GM21526 (cell line): ENCODE measurements at regions not wholly inside any gene's neighbourhood (a gene's known extent, or its start where the extent isn't known, plus 50 kb on each side); places are given as distances from the start of the nearest gene placed in this dataset.

ENCODE experiments used
- ATAC-seq: cut with Tn5 transposase; IDR thresholded peaks from one replicate; pipeline ENCODE4 v1.9.1; 2021; ENCODE audit warnings: moderate library complexity; ENCODE audit not compliant: unreplicated experiment, low FRiP score

DNA sequence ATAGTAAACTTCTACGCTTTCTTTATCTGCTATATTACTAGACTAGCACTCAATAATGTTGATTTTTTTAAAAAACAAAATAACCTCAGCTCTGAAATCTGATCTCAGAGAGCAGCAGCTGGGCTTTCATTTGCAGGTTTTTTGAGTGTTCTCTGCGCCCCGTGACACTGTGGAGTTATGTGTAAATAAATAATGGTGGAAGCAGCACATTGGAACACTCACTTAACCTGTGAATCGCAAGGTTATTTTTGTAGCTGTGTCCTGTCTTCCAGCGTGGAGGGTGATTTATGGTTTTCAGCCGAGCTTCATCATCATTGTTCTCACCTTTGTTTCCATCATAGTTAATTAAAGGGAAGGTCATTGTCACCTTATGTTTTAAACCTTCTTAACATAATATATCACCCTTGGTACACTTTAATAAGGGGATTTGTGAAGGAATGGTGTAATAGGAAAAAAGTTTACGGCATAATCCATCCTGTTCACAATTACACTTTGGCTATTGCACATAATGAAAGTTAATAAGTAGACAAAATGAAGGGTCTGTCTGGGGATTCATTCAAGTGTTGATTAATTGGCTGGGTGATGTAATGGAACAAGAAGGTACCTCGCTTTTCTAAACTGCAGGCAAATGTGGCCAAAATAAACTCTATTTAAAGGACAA, 493.3 kb upstream of the ADAMTS16 start:
- no peak for ATAC-seq

DNA sequence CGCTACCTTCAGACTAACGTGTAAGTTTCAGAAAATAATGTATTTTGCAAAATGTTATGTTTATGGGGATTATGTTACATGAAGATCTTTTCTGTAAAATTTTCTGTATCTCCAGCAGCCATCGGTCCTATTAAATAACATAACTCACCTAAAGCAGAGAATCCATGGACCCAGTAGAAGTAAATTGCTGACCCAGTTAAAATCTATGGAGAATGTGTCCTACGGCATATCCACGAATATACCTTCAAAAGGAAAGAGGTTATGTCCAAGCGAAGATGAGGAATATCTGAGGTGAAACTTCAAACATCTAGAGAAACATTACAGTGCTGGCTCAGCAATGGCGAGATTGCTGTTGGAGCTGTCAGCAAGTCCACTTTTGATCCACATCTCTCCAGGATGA, 492.2 kb upstream of the ADAMTS16 start:
- no peak for ATAC-seq

DNA sequence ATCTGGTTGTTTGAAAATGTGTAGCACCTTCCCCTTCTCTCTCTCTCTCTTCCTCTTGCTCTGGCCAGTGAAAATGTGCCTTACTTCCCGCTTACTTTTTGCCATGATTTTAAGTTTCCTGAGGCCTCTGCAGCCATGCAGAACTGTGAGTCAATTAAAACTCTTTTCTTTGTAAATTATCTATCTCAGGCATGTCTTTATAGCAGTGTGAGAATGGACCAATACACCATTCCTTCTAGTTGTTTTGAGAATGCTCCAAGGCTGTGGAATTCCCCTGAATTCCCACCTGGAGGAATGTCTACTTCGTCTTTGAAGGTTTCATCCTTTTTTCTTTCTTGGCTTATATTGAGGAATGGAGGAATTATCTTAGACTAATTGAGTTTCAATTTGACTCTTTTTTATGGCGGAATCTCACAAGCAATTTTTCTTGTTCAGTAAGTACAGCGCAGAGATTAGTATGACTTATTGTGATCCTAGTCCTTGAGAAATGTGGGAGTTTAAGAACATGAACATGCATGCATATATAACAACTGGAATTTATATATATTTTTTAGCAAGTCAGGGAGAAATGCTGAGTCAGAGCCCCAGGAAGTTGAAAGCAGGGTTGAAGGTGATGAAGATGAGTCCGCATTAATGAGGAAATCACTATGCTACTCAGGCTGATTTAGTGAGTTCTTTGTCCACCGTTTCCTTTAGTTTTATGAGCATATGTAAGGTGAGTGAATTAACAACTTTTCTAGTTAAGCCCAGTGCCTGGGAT, 488.1 kb upstream of the ADAMTS16 start:
- ATAC-seq = no peak

DNA sequence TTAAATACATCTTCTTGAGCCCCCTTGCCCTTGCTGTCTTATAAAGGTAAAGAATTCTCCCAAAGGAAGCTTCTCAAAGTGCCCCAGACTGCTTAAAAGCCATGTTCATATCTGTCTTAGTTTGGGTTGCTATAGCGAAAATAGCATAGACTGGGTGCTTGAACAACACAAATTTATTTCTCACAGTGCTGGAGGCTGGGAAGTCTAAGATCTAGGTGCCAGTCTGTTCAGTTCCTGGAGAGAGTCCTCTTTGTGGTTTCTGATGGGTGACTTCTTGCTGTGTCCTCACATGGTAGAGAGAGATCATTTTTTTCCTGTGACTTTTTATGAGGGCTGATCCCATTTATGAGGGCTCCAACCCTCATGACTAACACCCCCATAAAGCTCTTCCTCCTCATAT, 486.7 kb upstream of the ADAMTS16 start:
- ATAC-seq = no peak

DNA sequence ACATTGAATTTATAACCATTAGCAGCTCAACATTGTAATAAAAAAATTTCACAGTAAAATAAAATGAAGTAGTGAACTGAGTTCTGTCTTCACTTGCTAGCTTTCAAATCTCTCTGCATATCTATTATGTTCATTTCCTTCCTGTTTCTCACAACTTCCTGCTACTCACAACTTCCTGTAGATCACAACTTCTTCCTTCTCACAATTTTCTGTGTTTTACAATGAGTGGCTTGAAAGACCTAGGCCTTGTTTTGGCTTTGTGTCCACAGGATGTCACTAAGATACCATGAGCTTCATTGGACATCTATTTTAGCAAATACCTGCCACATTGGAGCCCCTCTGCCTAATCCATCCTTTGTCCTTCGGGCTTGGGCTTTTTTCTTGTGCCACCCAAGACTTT, 480.3 kb upstream of the ADAMTS16 start:
- no peak for ATAC-seq

DNA sequence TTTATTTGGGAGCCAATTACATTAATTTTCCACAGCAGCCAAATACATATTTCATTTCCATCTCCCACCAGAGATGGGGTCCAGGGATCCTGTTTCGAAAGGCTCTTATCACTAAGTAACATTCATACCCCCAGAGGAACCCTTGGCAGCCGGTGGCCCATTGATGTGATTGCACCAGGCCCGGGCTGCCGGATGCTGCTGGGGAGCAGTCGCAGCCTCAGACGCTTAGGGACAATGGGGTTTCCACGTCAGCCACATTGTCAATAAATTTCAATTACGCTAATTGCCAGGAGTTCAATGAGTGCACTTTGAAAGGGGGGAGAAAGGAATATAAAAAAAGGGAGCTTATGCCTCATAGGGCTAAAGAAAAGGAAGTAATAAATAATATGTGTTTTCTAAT, 478.8 kb upstream of the ADAMTS16 start:
- ATAC-seq = no peak

DNA sequence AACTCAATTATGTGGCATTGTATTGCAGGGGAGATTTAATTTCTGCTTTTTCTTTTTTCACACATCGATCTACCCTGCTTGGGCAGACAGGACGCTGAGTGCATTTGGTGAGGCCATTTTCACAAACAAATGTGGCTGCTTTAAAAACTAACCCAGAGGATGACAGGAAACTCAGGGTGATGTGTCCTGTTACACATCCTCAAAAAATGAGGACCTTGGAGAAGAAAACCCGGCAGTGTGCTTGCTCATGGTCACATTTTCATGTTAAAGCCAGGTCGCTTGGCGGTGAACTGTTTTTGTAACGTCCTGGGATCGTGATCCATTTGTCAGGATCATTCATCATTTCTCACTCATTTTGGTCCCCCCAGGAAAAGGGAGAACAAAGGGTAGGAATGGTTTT, 478.3 kb upstream of the ADAMTS16 start:
- no peak for ATAC-seq

DNA sequence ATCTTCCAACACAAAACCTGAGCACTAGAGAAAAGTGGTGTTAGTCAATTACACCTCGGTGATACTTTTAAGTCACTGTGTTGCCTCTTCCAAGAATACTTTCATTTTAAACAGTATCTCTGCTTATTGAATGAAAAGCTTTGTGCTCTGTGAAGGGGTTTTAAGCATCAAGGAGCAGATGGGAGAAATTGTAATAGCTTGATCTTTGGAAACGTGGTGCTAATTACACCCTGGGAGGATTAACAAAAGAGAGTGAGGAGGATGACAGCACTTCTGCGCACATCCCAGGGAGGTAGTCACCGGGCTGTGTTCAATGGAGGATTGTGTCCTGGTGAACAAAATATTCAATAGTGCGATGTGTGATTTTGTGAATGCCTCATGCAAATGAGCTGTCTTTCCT, 477.4 kb upstream of the ADAMTS16 start:
- no peak for ATAC-seq

DNA sequence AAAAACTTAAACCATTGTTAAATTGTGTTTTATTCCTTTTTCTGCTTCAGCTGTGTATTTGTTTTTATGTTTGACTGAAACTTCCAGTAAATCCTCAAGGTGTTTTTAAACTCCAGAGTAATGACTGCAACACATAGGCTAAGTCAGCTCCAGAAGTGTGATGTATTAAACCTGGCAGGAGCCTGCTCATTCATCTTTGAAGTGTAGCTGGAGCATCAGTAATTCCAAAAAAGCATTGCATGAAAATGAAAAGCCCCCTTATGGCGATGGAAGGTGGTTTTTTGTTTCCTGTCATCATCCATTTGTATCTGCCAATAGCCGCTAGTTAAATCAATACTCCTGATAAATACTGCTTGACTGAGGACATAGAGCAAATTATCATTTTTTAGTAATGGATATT, 474.2 kb upstream of the ADAMTS16 start:
- ATAC-seq = no peak

DNA sequence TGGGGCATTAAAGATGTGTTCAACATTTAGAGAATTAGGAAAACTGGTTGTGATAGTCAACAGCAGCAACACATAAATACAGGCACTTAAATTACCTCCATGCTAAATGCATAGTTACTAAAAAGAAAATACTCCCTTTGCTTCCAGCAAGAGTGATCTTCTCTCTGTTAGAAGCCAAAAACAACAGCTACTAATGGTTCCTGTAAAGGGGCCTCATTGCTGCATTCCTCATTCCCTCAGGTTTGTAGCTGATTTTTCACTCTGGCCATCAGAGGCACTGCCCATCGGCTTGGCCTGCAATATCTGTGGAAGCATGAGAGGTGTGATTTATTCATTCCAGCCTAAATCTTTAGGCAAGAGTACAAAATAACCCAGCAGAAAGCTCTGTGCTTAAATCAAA, 466.0 kb upstream of the ADAMTS16 start:
- ATAC-seq = no peak

DNA sequence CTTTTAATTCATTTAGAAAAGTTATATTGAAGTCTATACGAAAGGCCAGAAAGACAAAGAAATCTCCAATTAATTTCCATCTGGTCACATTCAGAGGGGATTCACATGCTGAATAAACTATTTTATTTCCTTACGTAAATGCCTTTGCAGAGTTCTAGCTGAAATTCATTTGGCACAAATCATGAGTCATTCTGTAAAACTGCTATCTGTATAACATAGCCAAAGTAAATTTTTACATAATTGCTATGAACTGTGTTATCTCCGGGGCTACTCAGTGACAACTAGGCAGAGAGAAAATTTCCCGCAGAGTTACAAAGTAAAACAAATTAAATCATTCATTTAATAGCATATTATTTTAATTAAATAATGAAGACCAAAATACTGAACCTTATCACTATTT, 463.2 kb upstream of the ADAMTS16 start:
- no peak for ATAC-seq

DNA sequence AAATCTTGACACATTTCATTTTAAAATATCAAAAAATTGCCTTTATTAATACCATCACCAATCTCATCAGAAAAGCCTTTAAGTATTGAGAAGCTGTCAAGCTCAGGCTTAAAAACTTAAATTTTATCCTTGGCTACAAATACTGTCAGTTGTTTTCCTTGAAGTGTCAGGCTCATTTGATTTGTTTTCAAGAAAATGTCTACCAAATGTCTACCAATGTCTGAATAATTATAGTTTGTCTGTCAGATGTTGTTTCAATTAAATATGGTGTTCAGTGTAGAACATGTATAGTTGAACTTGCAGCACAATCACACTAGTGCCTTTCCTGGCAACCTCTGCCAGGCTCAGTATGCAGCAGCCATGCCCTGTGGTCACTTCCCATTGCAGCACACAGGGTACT, 455.2 kb upstream of the ADAMTS16 start:
- ATAC-seq = no peak

DNA sequence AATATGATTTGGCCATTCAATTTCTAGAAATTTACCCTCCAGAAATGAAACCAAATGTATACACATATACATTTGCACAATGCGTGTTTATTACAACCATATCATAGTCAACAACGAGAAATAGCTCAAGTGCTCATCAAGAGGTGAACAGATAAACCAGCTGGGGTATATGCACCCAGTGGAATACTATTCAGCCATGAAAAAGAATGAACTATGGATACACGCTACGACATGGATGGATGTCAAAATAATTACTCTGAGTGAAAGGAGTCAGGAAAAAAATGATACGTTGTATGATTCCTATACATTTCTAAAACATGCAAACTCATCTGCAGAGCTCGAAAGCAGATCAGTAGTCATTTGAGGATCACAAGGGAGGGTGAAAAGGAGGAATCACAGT, 441.5 kb upstream of the ADAMTS16 start:
- ATAC-seq = no peak

DNA sequence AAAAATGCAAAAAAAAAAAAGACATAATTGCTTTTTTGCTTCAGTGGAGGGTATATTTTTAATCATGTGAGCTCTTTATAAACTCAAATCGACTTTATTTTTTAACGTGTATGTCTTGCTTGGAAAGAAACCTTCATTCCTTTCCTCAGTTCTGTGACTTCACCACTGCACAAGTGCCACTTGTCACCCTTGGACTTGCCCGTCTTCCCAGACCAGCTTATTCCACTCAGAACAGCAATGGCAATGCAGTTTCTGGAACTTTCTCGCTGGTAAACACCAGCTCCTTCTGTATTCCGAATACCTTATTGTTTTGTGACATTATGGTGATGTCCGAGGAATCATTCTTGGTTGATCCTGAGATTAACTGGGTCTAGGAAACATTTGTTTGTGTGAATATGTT, 440.5 kb upstream of the ADAMTS16 start:
- ATAC-seq = no peak

DNA sequence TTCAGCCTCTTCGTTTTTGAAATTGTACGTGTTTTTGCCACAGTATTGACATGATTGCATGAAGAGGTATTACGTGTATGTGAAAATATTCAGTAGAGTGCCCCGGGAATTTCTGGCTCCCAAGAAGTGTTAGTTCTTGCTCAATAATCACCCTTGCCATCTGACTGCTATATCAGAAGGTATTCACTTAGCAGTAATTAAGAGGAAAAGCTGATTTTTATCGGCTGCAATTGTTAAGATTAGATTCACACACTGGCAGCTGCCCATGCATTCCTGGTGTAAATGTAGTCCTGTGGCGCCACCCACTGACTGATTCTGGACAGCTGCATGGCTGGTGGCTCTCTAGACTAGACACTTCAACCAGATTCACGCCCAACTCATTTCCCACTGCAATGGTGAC, 440.1 kb upstream of the ADAMTS16 start:
- ATAC-seq = no peak

DNA sequence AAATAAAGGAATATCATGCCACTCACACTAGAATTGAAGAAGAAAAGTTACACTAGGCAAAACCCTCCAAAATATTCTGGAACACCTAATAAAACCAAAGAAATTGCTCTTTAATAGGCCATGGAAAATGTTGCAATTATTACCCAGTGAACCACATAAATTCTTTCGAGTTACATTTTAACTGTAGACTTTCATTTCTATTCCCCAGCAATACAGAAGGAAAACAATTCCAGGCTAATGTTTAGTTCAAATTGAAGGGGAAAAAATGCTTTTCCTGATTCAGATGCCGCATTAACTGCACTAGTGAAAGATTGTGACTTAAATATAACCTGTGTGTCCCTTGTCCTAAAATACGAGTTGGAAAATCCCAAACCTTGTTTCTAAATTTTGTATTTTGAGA, 439.3 kb upstream of the ADAMTS16 start:
- ATAC-seq = no peak

DNA sequence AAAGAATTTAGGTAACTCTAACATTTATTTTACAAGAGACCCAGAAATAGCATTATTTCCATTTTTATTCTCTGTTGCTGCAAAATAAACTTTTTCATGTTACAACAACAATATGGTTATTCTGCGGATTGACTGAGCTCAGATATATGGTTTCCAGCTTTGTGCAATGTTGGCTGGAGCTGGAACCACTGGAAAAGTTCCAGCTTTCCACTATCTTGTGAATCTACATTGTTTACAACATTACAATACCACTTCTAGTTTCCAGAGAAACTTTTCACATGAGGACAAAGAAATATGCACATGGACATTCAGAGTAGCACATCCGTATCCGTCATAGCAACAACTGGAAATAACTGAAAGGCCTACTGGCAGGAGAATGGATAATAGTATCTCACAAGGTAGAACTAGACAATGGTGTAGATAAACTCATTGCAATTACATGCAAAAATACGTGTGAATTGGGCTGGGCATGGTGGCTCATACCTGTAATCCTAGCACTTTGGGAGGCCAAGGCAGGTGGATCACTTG, 436.1 kb upstream of the ADAMTS16 start:
- no peak for ATAC-seq

DNA sequence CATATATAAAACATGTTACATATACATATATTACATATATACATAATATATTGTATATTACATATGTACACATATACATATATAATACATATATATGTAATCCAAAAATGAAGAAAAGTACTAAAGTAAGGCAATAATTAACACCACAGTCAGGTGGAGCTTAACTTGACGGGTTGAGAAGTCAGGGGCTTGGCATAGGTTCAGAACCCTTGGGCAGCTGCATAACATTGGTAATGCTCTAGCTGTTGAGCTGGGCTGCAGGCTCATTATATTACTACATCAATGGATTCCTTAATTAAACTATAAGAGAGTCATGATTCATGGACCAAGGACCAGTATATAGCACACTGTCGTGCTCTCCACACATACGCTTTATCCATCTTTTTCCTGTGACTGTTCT, 435.2 kb upstream of the ADAMTS16 start:
- ATAC-seq = no peak

DNA sequence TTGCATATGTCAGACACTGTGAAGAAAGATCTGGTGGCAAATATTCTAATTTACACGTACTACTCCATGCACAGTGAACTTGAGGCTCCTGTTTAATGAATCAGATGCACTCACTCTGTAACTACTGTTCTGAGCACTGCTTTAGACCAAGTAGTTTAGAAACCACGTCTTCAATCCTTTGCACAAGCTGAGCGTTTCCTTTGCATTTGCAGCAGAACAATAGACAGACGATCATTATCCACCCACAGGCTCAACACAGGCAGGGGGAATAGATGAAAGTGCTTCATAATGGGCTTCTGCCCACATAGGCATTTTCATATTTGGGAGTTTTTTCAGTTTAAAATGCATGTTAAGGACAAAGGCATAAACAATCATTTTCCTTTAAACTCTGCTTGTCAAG, 423.3 kb upstream of the ADAMTS16 start:
- ATAC-seq = no peak

DNA sequence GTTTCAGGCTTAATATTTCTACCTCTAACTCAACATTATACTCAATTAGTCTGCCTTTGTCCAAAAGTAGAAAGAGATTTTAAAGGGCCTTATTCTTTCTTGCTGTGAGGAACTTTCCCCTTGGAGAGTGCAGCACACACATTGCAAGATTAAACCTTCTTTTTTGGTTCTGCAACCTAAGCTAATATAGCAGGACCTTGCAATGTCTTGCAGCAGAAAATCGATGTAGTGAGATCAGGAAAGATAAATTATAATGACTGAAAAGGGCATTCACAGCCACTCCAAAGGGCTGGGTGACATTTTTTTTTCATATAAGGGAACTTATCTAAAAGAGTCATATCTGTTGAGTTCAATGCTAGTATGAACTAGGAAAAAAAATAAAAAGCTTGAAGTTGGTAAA, 422.7 kb upstream of the ADAMTS16 start:
- ATAC-seq = no peak

DNA sequence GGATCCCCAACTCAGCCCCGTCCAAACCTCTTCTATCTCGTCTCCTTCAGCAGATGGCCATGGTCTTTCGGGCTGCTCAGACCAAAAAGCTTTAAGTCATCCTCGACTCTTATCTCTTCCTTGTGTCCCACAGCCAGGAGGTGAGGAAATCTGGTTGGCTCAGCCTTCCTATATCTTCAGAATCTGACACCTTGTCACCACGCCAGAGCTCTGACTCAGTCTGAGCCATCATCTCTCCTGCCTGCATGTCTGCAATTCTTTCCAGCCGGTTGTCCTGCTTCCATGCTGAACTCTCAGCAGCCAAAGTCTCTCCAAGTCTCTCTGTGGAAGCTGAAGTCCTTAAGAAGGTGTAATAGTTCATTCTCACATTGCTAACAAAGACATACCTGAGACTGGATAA, 419.3 kb upstream of the ADAMTS16 start:
- ATAC-seq = no peak

DNA sequence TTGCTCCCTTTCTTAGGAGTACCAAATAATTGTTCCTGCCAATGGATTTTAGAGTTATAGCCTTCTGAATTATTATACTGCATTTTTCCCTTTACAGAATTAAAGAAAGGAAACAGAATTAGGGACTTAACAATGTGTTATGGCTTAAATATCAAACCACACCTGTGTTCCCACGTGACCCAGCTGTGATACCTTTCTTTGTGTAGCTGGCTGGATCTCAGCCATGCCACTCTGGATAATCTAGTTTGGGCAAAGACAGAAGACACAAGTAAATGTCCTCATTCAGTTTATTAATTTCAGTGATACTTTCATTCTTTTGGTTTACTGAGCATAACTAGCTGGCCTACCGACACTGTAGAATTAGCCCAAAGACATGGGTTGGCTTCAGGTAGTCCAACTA, 417.2 kb upstream of the ADAMTS16 start:
- no peak for ATAC-seq
